Ovary (tissue), 3 donors: ENCODE measurements at regions not wholly inside any gene's neighbourhood (a gene's known extent, or its start where the extent isn't known, plus 50 kb on each side); places are given as distances from the start of the nearest gene placed in this dataset.
"Not testable (repeated sequence)": the region's sequence is repeated elsewhere in the genome, so short reads cannot be mapped to it uniquely, and the experiment has no call there.

Source experiments
- POLR2A ChIP-seq: fragments of 450-650 bp; IDR thresholded peaks from one replicate; pipeline ENCODE4 v1.6.1; 2017; ENCODE audit warnings: antibody characterized with exemption, mild to moderate bottlenecking, moderate library complexity
- TF ChIP-seq, protein P1 (sequence below), 3 donors: fragments of 450-650 bp in 2 of 3; fragments of 200-600 bp in 1 of 3; IDR thresholded peaks; one replicate each; pipeline versions ENCODE4 v1.5.1 to v1.8.0; 2016 to 2022; ENCODE audit warnings: antibody characterized with exemption in 3 of 3, mild to moderate bottlenecking in 1 of 3
- donor health status: DM: no; HTN: no; CAD: no.

DNA sequence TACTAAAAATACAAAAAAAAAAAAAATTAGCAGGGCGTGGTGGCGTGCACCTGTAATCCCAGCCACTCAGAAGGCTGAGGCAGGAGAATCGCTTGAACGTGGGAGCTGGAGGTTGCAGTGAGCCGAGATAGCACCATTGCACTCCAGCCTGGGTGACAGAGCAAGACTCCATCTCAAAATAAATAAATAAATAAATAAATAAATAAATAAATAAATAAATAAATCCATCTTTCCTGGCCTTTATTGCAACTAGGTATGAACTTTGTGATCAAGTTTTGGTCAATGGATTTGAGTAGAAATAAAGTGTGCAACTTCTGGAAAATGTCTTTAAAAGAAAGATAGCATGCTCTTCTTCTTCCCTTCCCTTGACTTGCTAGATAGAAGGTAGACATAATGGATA lies 69.6 kb upstream of the LRFN2 start:
- TF ChIP-seq, protein P1, sequence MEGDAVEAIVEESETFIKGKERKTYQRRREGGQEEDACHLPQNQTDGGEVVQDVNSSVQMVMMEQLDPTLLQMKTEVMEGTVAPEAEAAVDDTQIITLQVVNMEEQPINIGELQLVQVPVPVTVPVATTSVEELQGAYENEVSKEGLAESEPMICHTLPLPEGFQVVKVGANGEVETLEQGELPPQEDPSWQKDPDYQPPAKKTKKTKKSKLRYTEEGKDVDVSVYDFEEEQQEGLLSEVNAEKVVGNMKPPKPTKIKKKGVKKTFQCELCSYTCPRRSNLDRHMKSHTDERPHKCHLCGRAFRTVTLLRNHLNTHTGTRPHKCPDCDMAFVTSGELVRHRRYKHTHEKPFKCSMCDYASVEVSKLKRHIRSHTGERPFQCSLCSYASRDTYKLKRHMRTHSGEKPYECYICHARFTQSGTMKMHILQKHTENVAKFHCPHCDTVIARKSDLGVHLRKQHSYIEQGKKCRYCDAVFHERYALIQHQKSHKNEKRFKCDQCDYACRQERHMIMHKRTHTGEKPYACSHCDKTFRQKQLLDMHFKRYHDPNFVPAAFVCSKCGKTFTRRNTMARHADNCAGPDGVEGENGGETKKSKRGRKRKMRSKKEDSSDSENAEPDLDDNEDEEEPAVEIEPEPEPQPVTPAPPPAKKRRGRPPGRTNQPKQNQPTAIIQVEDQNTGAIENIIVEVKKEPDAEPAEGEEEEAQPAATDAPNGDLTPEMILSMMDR (IDR thresholded peaks at IDR 0.05) = not testable (repeated sequence)
- not testable (repeated sequence) for TF ChIP-seq POLR2A
